ENCODE measurements at regions not wholly inside any gene's neighbourhood (a gene's known extent, or its start where the extent isn't known, plus 50 kb on each side); places are given as distances from the start of the nearest gene placed in this dataset.
"Not testable (repeated sequence)": the region's sequence is repeated elsewhere in the genome, so short reads cannot be mapped to it uniquely, and the experiment has no call there.

DNA sequence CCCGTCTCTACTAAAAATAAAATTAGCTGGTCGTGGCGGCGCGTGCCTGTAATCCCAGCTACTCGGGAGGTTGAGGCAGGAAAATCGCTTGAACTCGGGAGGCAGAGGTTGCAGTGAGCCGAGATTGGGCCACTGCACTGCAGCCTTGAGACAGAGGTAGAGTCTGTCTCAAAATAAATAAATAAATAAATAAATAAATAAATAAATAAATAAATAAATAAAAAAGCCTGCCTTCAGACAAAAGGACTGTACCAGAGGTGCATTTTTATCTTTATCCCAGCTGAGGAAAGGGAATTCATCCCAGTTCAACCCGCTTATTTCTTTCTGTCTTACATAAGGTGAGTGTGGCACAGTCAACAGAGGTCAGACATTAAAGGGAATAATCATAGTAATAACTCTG is 141.6 kb upstream of the ZNF804A start:
- TF ChIP-seq, protein P1, sequence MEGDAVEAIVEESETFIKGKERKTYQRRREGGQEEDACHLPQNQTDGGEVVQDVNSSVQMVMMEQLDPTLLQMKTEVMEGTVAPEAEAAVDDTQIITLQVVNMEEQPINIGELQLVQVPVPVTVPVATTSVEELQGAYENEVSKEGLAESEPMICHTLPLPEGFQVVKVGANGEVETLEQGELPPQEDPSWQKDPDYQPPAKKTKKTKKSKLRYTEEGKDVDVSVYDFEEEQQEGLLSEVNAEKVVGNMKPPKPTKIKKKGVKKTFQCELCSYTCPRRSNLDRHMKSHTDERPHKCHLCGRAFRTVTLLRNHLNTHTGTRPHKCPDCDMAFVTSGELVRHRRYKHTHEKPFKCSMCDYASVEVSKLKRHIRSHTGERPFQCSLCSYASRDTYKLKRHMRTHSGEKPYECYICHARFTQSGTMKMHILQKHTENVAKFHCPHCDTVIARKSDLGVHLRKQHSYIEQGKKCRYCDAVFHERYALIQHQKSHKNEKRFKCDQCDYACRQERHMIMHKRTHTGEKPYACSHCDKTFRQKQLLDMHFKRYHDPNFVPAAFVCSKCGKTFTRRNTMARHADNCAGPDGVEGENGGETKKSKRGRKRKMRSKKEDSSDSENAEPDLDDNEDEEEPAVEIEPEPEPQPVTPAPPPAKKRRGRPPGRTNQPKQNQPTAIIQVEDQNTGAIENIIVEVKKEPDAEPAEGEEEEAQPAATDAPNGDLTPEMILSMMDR (IDR thresholded peaks at IDR 0.05): not testable (repeated sequence)
- not testable (repeated sequence) for TF ChIP-seq POLR2A (IDR thresholded peaks at IDR 0.05)

Measured in Peyer's patch (tissue), 4 donors.